Mesothelial cell of epicardium (in vitro differentiated cells): ENCODE measurements at regions not wholly inside any gene's neighbourhood (a gene's known extent, or its start where the extent isn't known, plus 50 kb on each side); places are given as distances from the start of the nearest gene placed in this dataset.

Experiments
- DNase-seq, 2 experiments: peaks; one replicate each; pipeline ENCODE4 v3.0.0; 2021; ENCODE audit warnings: low spot score in 2 of 2; ENCODE audit not compliant: unreplicated experiment in 2 of 2
- H3K27ac Mint-ChIP-seq: 2 replicates; pipeline ENCODE4 v1.8.0; 2021; ENCODE audit warnings: mixed read lengths
- H3K27me3 Mint-ChIP-seq: 2 replicates; pipeline ENCODE4 v1.8.0; 2021; ENCODE audit warnings: low read depth, mixed read lengths
- H3K36me3 Mint-ChIP-seq: 2 replicates; pipeline ENCODE4 v1.8.0; 2021; ENCODE audit warnings: mixed read lengths
- H3K4me1 Mint-ChIP-seq: 2 replicates; pipeline ENCODE4 v1.8.0; 2021; ENCODE audit warnings: mixed read lengths
- H3K4me3 Mint-ChIP-seq: 2 replicates; pipeline ENCODE4 v1.8.0; 2021; ENCODE audit warnings: mild to moderate bottlenecking, moderate library complexity, mixed read lengths
- H3K9me3 Mint-ChIP-seq: 2 replicates; pipeline ENCODE4 v1.8.0; 2021; ENCODE audit warnings: mixed read lengths
- CTCF ChIP-seq: fragments of 200-600 bp; sonication (generic); IDR thresholded peaks from one replicate; pipeline ENCODE4 v1.5.0; 2021; ENCODE audit warnings: antibody characterized with exemption; ENCODE audit not compliant: unreplicated experiment

GRCh38 chr2:8049176-8049575 lies 632.7 kb upstream of the ID2 start:
- Mint-ChIP-seq H3K9me3 (peaks cover 4% of the 10 kb centered on the region), H3K27me3 (no peaks in the 10 kb centered on the region), H3K36me3 (no peaks in the 10 kb centered on the region), H3K27ac (no peak overlapping the region), H3K4me1 (peaks cover 6% of the 10 kb centered on the region), H3K4me3 (no peak overlapping the region)
- no peak for TF ChIP-seq CTCF
- DNase-seq, result no peak

- no peak overlapping the region for H3K27ac Mint-ChIP-seq
- H3K9me3 Mint-ChIP-seq, result peaks cover 4% of the 10 kb centered on the region
Observed at GRCh38 chr2:8049851-8050571, 631.8 kb upstream of the ID2 start.

GRCh38 chr2:8053216-8053615 lies 628.6 kb upstream of the ID2 start:
- Mint-ChIP-seq H3K27me3 (no peaks in the 10 kb centered on the region), H3K27ac (no peak overlapping the region), H3K4me1 (peaks cover 6% of the 10 kb centered on the region), H3K9me3 (peaks cover 22% of the 10 kb centered on the region), H3K4me3 (no peak overlapping the region), H3K36me3 (peaks cover 3% of the 10 kb centered on the region)
- DNase-seq, result no peak
- no peak for TF ChIP-seq CTCF

More at GRCh38 chr2:8049851-8050571, 631.8 kb upstream of the ID2 start:
- no peak for DNase-seq
- Mint-ChIP-seq H3K4me1 (peaks cover 6% of the 10 kb centered on the region), H3K4me3 (no peak overlapping the region), H3K27me3 (no peaks in the 10 kb centered on the region), H3K36me3 (no peaks in the 10 kb centered on the region)
- TF ChIP-seq CTCF, result no peak

GRCh38 chr2:8054070-8054469 lies 627.8 kb upstream of the ID2 start:
- peaks cover 23% of the 10 kb centered on the region for H3K9me3 Mint-ChIP-seq
- peaks cover 3% of the 10 kb centered on the region for H3K36me3 Mint-ChIP-seq
- no peak for DNase-seq
- peaks cover 6% of the 10 kb centered on the region for H3K4me1 Mint-ChIP-seq
- no peak for TF ChIP-seq CTCF
- H3K4me3 Mint-ChIP-seq, result no peak overlapping the region
- no peaks in the 10 kb centered on the region for H3K27me3 Mint-ChIP-seq
- H3K27ac Mint-ChIP-seq, result no peak overlapping the region

- Mint-ChIP-seq H3K4me3 (no peak overlapping the region), H3K36me3 (peaks cover 3% of the 10 kb centered on the region), H3K27me3 (no peaks in the 10 kb centered on the region), H3K9me3 (peaks cover 24% of the 10 kb centered on the region), H3K4me1 (no peaks in the 10 kb centered on the region), H3K27ac (no peak overlapping the region)
- DNase-seq, result no peak
- no peak for TF ChIP-seq CTCF
Observed at GRCh38 chr2:8058652-8059051, 623.2 kb upstream of the ID2 start.
